ENCODE measurements at regions not wholly inside any gene's neighbourhood (a gene's known extent, or its start where the extent isn't known, plus 50 kb on each side); places are given as distances from the start of the nearest gene placed in this dataset.

DNA sequence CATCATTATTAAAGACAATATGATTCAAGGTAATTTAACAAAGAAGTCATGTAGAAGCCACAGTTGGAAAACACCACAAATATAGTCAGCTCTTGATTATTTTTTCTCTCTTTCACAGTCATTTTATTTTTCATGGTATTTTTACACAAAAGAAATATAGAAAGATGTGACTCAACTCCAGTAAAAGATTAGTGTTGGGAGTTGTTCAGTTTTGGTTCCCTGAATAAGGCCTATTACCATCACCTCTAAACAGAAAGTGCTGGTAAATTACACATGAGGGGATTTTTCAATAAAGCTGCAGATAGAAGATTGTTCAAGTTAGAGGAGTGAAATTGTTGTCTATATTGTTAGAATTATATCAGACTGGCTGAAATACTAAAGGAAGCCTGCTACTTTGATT, 107.0 kb downstream of the DDIT4L start:
- no peak for DNase-seq (ENCODE audit: low read depth)
- no peaks in the 10 kb centered on the region for H3K36me3 ChIP-seq (ENCODE audit: control insufficient read depth, insufficient read depth, low read length)
- no peaks in the 10 kb centered on the region for H3K27me3 ChIP-seq (ENCODE audit: control insufficient read depth, insufficient read depth, low read length)
- no peak overlapping the region for H3K4me3 ChIP-seq (ENCODE audit: low read depth, low read length)
- TF ChIP-seq CTCF (IDR thresholded peaks at IDR 0.05; ENCODE audit: insufficient read depth, low read length, severe bottlenecking) = no peak
- no peak for FAIRE-seq

GRCh38 chr4:100082852-100083251, 107.4 kb downstream of the DDIT4L start:
- FAIRE-seq = no peak
- no peak for DNase-seq (ENCODE audit: low read depth)
- Histone ChIP-seq H3K4me3 (ENCODE audit: low read depth, low read length) (no peak overlapping the region), H3K27me3 (ENCODE audit: control insufficient read depth, insufficient read depth, low read length) (no peaks in the 10 kb centered on the region), H3K36me3 (ENCODE audit: control insufficient read depth, insufficient read depth, low read length) (no peaks in the 10 kb centered on the region)
- no peak for TF ChIP-seq CTCF (IDR thresholded peaks at IDR 0.05; ENCODE audit: insufficient read depth, low read length, severe bottlenecking)

DNA sequence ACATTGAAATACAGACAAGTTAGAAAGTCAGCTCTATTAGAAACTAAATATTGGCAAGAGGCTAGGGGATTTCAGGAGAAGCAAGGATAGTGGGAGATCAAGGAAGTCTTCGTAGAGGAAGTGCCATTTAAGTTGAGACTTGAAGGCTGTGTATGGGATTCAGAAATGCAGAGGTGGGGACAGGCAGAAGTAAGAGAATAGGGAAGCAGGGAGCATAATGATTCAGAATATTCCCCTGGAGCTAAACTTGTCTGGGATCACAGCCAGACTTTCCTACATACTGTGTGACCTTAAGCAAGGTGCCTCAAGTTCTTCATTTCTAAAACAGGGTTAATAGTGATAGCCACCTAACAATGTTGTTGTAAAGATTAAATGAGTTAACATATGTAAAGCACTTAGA, 108.8 kb downstream of the DDIT4L start:
- no peaks in the 10 kb centered on the region for H3K36me3 ChIP-seq (ENCODE audit: control insufficient read depth, insufficient read depth, low read length)
- H3K27me3 ChIP-seq (ENCODE audit: control insufficient read depth, insufficient read depth, low read length) = no peaks in the 10 kb centered on the region
- H3K4me3 ChIP-seq (ENCODE audit: low read depth, low read length) = no peak overlapping the region
- FAIRE-seq = no peak
- DNase-seq (ENCODE audit: low read depth) = peak; percentile 90
- no peak for TF ChIP-seq CTCF (IDR thresholded peaks at IDR 0.05; ENCODE audit: insufficient read depth, low read length, severe bottlenecking)

GRCh38 chr4:100079264-100079663, 111.0 kb downstream of the DDIT4L start:
- Histone ChIP-seq H3K27me3 (ENCODE audit: control insufficient read depth, insufficient read depth, low read length) (no peaks in the 10 kb centered on the region), H3K36me3 (ENCODE audit: control insufficient read depth, insufficient read depth, low read length) (no peaks in the 10 kb centered on the region), H3K4me3 (ENCODE audit: low read depth, low read length) (no peak overlapping the region)
- TF ChIP-seq CTCF (IDR thresholded peaks at IDR 0.05; ENCODE audit: insufficient read depth, low read length, severe bottlenecking) = no peak
- no peak for FAIRE-seq
- DNase-seq (ENCODE audit: low read depth) = no peak

GRCh38 chr4:100076753-100077152, 113.5 kb downstream of the DDIT4L start:
- no peaks in the 10 kb centered on the region for H3K27me3 ChIP-seq (ENCODE audit: control insufficient read depth, insufficient read depth, low read length)
- H3K4me3 ChIP-seq (ENCODE audit: low read depth, low read length) = no peak overlapping the region
- TF ChIP-seq CTCF (IDR thresholded peaks at IDR 0.05; ENCODE audit: insufficient read depth, low read length, severe bottlenecking) = no peak
- DNase-seq (ENCODE audit: low read depth) = peak; percentile 22
- no peak for FAIRE-seq
- no peaks in the 10 kb centered on the region for H3K36me3 ChIP-seq (ENCODE audit: control insufficient read depth, insufficient read depth, low read length)

DNA sequence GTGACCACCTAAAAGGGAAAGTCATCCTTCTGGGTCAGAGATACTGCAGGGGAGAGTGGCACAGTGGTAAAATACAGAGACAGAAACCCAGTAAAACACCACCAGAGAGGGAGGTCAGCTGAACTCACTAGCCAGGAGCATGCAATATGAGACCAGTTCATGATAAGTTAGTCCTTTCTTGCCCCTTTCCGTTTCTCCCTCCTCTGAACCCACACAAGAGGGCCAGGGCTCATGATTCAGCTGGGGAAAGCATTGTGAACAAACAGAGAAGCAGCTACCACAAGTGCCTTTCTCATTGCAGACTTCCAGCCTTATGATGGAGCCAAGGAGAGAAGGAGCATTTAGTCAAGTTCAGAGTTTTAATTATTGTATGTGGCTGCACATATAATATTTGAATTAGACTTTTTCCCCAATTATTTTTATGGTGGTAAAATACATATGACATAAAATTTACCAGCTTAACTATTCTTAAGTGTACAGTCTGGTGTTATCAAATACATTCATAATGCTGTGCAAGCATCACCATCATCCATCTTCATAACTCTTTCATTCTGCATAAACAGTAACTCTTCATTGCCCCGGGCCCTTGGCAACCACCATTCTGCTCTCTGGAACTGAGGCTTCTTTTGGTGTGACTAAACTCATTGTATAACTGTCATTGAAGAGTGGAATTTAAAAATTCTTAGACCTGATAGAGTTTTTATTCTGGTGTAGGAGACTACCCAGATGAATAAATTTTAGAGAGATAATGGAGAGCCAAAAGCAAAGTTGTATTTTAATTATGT, 114.6 kb downstream of the DDIT4L start:
- no peak overlapping the region for H3K4me3 ChIP-seq (ENCODE audit: low read depth, low read length)
- TF ChIP-seq CTCF (IDR thresholded peaks at IDR 0.05; ENCODE audit: insufficient read depth, low read length, severe bottlenecking) = no peak
- DNase-seq (ENCODE audit: low read depth) = no peak
- H3K36me3 ChIP-seq (ENCODE audit: control insufficient read depth, insufficient read depth, low read length) = no peaks in the 10 kb centered on the region
- H3K27me3 ChIP-seq (ENCODE audit: control insufficient read depth, insufficient read depth, low read length) = no peaks in the 10 kb centered on the region
- FAIRE-seq = no peak
